ENCODE measurements at regions not wholly inside any gene's neighbourhood (a gene's known extent, or its start where the extent isn't known, plus 50 kb on each side); places are given as distances from the start of the nearest gene placed in this dataset.

DNA sequence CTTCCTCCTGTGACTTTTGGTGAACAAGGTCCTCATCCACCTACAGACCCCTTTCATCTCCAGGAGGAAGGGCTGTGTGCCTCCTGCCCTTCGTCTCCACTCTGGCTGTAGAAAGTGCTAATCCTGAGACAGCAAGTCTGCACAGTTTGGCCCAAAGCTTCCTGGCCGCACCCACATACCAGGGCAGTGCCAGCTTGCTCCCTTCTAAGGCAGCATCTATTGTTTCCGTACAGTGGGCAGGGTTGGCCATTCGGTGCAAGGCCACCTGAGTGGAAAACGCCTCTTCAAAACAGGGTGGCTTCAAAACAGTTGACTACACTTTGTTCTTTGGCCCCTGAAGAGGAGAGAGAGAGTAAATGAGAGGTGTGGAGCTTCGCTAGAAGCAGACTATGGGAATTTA is 134.1 kb upstream of the KLF14 start:
- TF ChIP-seq, protein P1, sequence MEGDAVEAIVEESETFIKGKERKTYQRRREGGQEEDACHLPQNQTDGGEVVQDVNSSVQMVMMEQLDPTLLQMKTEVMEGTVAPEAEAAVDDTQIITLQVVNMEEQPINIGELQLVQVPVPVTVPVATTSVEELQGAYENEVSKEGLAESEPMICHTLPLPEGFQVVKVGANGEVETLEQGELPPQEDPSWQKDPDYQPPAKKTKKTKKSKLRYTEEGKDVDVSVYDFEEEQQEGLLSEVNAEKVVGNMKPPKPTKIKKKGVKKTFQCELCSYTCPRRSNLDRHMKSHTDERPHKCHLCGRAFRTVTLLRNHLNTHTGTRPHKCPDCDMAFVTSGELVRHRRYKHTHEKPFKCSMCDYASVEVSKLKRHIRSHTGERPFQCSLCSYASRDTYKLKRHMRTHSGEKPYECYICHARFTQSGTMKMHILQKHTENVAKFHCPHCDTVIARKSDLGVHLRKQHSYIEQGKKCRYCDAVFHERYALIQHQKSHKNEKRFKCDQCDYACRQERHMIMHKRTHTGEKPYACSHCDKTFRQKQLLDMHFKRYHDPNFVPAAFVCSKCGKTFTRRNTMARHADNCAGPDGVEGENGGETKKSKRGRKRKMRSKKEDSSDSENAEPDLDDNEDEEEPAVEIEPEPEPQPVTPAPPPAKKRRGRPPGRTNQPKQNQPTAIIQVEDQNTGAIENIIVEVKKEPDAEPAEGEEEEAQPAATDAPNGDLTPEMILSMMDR (conservative IDR thresholded peaks at IDR 0.05 in 1 of 2, IDR thresholded peaks at IDR 0.05 in 1 of 2; ENCODE audit: extremely low read depth in 1 of 2, insufficient read depth in 1 of 2, low read depth in 1 of 2, low read length in 2 of 2): no peak
- TF ChIP-seq EZH2 (IDR thresholded peaks at IDR 0.05; ENCODE audit: borderline replicate concordance, low read length): no peak

Data from mammary epithelial cell (primary cell).